Body of pancreas (tissue), 4 donors: ENCODE measurements at regions not wholly inside any gene's neighbourhood (a gene's known extent, or its start where the extent isn't known, plus 50 kb on each side); places are given as distances from the start of the nearest gene placed in this dataset.

Experiments
- POLR2A ChIP-seq, 3 donors: fragments of 450-650 bp; IDR thresholded peaks; one replicate each; pipeline ENCODE4 v1.6.1; 2016; ENCODE audit warnings: antibody characterized with exemption in 3 of 3, mild to moderate bottlenecking in 2 of 3
- TF ChIP-seq, protein P1 (sequence below), 7 experiments: fragments of 450-650 bp in 4 of 7; fragments of 200-600 bp in 3 of 7; sonication (generic) in 3 of 7; IDR thresholded peaks; one replicate each; pipeline ENCODE4 v1.5.1; 2016 to 2019; ENCODE audit warnings: antibody characterized with exemption in 7 of 7

- TF ChIP-seq, protein P1, sequence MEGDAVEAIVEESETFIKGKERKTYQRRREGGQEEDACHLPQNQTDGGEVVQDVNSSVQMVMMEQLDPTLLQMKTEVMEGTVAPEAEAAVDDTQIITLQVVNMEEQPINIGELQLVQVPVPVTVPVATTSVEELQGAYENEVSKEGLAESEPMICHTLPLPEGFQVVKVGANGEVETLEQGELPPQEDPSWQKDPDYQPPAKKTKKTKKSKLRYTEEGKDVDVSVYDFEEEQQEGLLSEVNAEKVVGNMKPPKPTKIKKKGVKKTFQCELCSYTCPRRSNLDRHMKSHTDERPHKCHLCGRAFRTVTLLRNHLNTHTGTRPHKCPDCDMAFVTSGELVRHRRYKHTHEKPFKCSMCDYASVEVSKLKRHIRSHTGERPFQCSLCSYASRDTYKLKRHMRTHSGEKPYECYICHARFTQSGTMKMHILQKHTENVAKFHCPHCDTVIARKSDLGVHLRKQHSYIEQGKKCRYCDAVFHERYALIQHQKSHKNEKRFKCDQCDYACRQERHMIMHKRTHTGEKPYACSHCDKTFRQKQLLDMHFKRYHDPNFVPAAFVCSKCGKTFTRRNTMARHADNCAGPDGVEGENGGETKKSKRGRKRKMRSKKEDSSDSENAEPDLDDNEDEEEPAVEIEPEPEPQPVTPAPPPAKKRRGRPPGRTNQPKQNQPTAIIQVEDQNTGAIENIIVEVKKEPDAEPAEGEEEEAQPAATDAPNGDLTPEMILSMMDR (IDR thresholded peaks at IDR 0.05): no peak
- TF ChIP-seq POLR2A (IDR thresholded peaks at IDR 0.05): no peak
Measured at GRCh38 chr7:155999631-156000489, 187.6 kb upstream of the SHH start.
